GM21528 (cell line): ENCODE measurements at regions not wholly inside any gene's neighbourhood (a gene's known extent, or its start where the extent isn't known, plus 50 kb on each side); places are given as distances from the start of the nearest gene placed in this dataset.
A peak's percentile ranks its signal among the peaks of the same experiment; 100 is the strongest.

Source experiments
- ATAC-seq: cut with Tn5 transposase; IDR thresholded peaks from one replicate; pipeline ENCODE4 v1.9.1; 2021; ENCODE audit warnings: mild to moderate bottlenecking, moderate library complexity; ENCODE audit not compliant: unreplicated experiment, low FRiP score

GRCh38 chr1:106749906-106750305, 306.6 kb upstream of the PRMT6 start:
- no peak for ATAC-seq

GRCh38 chr1:106751002-106751401, 305.5 kb upstream of the PRMT6 start:
- ATAC-seq, result no peak

- no peak for ATAC-seq
Measured at GRCh38 chr1:106753066-106753465, 303.4 kb upstream of the PRMT6 start.

- no peak for ATAC-seq
Measured at GRCh38 chr1:106754957-106755356, 301.5 kb upstream of the PRMT6 start.

GRCh38 chr1:106755682-106756406, 300.6 kb upstream of the PRMT6 start:
- ATAC-seq, result no peak

- ATAC-seq, result no peak
Measured at GRCh38 chr1:106756752-106757151, 299.7 kb upstream of the PRMT6 start.

- no peak for ATAC-seq
Measured at GRCh38 chr1:106768077-106768476, 288.4 kb upstream of the PRMT6 start.

GRCh38 chr1:106768501-106768900, 288.0 kb upstream of the PRMT6 start:
- ATAC-seq, result no peak

GRCh38 chr1:106773206-106773605, 283.3 kb upstream of the PRMT6 start:
- ATAC-seq, result no peak

- no peak for ATAC-seq
Measured at GRCh38 chr1:106780066-106780465, 276.4 kb upstream of the PRMT6 start.

GRCh38 chr1:106780806-106781569, 275.5 kb upstream of the PRMT6 start:
- ATAC-seq, result no peak

GRCh38 chr1:106785176-106785575, 271.3 kb upstream of the PRMT6 start:
- ATAC-seq, result no peak

GRCh38 chr1:106787520-106787919, 269.0 kb upstream of the PRMT6 start:
- ATAC-seq, result no peak

- ATAC-seq, result no peak
Measured at GRCh38 chr1:106789686-106790085, 266.8 kb upstream of the PRMT6 start.

- no peak for ATAC-seq
Measured at GRCh38 chr1:106791041-106791440, 265.4 kb upstream of the PRMT6 start.

- ATAC-seq, result no peak
Measured at GRCh38 chr1:106793651-106794050, 262.8 kb upstream of the PRMT6 start.

- no peak for ATAC-seq
Measured at GRCh38 chr1:106798991-106799390, 257.5 kb upstream of the PRMT6 start.

GRCh38 chr1:106802181-106802580, 254.3 kb upstream of the PRMT6 start:
- ATAC-seq, result no peak

- no peak for ATAC-seq
Measured at GRCh38 chr1:106814418-106814817, 242.1 kb upstream of the PRMT6 start.

- ATAC-seq, result no peak
Measured at GRCh38 chr1:106817575-106817974, 238.9 kb upstream of the PRMT6 start.

GRCh38 chr1:106831511-106831910, 225.0 kb upstream of the PRMT6 start:
- ATAC-seq, result no peak

GRCh38 chr1:106836708-106837107, 219.8 kb upstream of the PRMT6 start:
- peak; percentile 85 for ATAC-seq
